GM03348 (cell line): ENCODE measurements at regions not wholly inside any gene's neighbourhood (a gene's known extent, or its start where the extent isn't known, plus 50 kb on each side); places are given as distances from the start of the nearest gene placed in this dataset.
"Not testable (repeated sequence)": the region's sequence is repeated elsewhere in the genome, so short reads cannot be mapped to it uniquely, and the experiment has no call there.

Experiments
- DNase-seq: peaks from one replicate; pipeline ENCODE4 v3.0.0; 2012; ENCODE audit warnings: low spot score

DNA sequence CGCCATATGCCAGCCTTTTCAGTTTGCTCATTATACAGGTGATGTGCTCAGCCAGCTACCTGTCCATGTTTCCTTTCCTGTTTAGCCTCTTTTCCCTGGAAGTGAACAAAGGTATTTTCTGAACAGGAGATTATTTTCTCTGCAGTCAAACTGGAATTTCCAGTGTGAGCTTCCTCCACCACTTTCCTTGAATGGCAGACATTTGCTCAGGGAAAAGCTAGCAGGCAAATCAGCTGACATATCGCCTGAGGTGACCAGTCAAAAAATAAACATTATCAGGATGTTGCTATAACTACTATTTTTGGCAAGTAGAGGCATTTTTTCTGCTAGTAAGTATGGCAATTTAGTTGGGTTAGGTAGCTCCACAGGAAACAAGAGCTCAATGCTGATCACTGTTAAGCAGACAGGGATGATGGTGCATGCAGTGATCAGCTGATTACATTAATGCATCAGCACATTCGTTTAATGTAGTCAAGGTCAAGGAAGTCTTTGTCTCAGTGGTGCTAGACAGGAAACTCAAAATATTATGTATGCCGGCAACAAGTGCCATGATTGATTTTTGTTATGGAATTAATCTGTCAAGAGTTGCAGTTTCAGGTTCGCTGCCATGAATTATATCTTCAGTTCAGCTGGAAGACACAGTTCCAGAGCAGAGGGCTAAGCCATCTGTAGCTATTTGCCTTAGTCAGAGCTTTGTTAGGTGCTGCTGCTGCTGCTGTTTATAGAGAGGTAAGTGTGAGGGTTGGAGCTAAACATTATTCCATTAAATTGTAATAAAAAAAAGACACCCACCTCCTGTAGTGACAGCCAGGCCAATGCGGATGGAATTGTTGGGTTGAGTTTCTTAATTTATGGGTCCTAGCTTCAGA lies 179.7 kb upstream of the ST6GALNAC5 start:
- no peak for DNase-seq

DNA sequence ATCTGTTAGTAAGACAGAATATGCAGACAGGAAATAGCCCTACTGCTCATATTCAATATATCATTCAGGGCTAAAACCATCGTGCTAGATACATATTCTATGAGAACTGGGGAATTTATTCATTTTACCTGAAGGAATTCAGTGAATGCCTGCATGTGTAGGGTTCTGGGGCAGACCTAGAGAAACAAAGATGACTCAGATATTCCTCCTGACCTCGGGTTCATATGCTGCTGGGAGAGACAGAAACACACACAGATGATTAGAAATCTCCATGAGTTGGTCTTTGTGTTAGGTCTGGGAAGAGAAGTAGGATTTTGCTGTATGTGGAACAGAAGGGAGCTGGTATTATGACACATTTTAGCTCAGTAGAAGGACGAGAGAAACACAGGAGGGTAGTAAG lies 176.5 kb upstream of the ST6GALNAC5 start:
- no peak for DNase-seq

DNA sequence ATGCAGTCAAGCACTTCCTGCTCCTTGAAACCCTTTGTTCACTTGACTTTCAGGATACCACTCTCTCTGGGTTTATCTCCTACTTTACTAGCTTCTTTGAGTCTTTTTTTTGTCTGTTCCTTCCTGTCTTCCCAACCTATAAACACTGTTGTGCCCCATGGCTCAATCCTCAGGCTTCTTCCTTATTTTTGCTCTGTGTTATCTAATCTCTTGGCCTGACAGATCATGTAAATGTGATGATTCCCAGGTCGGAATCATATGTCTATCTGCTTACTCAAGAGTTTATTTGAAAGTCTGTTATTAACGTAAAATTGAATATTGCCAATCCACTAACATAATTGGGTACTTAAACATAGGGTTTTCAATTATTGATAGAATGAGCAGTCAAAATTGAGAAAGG lies 171.7 kb upstream of the ST6GALNAC5 start:
- DNase-seq = no peak

DNA sequence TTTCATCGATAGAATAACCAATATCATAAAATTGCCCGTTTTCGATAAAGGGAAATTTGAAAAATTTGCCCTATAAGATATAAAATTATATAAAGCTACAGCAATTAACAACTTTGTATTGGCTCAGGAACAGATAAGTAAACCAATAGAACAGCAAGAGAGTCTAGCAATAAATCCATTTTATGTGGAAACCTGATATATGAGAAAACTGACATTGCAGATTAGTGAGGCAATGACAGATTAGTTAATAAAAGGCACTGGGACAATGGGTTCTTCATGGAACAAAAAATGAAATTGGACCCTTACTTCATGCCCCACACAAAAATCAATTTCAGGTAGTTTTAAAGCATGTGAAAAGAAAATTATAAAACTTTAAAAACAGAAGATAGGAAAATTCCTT lies 169.9 kb upstream of the ST6GALNAC5 start:
- DNase-seq = no peak

DNA sequence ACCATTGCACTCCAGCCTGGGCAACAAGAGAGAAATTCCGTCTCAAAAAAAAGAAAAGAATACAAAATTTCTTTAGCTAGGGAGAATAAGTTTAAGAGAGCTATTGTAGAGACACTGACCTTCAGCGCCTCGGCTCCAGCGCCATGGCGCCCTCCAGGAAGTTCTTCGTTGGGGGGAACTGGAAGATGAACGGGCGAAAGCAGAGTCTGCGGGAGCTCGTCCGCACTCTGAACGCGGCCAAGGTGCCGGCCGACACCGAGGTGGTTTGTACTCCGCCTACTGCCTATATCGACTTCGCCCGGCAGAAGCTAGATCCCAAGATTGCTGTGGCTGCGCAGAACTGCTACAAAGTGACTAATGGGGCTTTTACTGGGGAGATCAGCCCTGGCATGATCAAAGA lies 167.6 kb upstream of the ST6GALNAC5 start:
- DNase-seq = not testable (repeated sequence)

DNA sequence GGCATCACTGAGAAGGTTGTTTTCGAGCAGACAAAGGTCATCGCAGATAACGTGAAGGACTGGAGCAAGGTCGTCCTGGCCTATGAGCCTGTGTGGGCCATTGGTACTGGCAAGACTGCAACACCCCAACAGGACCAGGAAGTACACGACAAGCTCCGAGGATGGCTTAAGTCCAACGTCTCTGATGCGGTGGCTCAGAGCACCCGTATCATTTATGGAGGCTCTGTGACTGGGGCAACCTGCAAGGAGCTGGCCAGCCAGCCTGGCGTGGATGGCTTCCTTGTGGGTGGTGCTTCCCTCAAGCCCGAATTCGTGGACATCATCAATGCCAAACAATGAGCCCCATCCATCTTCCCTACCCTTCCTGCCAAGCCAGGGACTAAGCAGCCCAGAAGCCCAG lies 167.1 kb upstream of the ST6GALNAC5 start:
- not testable (repeated sequence) for DNase-seq

DNA sequence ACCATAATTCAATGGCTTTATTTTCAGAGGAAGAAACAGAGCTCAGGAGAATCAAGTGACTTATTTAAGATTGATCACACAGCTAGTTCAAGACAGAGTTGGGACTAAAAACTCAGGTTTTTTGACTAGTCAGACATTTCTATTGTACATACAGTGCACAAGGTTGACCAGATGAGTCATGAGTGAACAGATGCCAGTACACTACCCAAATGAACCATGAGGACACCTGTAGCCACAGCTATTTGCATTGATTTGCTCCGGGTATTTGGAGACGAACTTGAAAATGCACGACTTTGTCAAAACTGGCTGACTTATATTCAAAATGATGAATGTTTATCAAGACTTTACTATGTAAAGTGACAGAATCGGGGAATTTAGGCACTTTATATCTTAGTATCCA lies 161.7 kb upstream of the ST6GALNAC5 start:
- no peak for DNase-seq

DNA sequence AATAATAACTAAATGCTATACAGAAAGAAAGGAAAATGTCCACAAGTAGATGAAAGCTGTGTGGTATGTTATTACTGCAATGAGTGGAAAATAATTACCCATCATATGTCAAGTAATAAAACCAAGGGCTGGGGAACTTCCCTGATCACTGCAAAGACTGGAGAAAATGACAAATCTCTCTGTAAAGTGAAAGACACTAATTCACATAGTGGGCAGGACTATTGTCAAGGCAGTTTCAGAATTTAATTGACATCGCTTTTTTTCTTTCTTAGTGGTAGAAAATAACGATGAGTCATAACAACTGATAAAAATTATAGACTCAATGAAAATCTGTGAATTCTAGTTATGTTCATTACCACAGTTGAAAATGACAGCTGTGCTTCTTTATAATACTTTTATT lies 153.7 kb upstream of the ST6GALNAC5 start:
- DNase-seq = no peak

DNA sequence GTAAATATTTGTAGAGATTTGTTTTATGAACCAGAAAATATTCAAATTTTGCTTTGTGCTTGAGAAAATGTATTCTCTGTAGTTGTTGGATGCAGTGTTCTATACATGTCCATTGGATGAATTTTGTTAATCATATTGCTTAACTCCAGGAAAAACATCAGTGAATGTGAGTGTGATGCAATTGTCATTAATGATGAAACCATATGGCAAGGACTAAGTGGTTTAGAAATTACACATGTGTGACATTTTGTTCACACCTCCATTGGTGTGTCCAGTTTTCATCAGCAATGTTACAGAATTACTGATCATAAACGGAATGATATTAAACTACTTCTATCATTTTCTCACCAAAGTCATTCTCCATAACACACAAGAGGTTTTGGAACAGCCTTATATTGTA lies 151.8 kb upstream of the ST6GALNAC5 start:
- DNase-seq = no peak

DNA sequence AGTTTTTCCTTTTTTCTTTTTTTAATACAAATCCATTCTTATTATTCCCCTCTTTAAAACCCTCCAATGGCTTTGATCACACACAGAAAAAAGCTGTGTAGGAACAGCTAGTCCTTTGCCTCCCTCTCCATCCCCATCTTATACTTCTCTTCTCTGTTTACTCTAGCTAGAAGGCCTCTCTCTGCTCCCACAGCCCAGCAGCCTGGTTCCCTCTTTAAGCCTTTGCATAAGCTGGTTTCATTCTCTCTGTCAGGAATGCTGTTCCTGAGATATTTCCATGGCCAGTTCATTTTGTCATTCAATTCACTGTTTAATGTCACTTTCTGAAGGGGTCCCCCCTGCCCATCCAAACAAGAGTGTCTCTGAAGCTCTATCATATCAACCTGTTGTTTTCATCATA lies 143.3 kb upstream of the ST6GALNAC5 start:
- DNase-seq = no peak

DNA sequence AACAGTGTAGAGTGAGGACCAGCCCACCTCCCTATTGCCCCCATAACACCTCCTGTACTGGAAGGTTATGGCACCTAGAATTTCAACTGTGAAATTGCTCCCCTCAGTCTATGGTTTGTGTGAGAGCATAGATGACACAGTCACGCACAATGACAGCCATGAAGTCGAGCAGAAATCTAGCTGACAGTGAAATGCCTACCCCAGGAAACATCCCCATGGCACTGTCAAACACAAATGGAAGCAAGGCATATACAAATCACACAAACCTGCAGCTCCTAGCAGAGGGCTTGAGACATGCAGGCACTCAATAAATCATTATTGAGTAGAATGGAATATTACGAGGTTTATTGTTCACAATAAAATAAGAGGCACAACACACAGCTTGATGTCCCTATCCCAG lies 142.5 kb upstream of the ST6GALNAC5 start:
- DNase-seq = no peak

DNA sequence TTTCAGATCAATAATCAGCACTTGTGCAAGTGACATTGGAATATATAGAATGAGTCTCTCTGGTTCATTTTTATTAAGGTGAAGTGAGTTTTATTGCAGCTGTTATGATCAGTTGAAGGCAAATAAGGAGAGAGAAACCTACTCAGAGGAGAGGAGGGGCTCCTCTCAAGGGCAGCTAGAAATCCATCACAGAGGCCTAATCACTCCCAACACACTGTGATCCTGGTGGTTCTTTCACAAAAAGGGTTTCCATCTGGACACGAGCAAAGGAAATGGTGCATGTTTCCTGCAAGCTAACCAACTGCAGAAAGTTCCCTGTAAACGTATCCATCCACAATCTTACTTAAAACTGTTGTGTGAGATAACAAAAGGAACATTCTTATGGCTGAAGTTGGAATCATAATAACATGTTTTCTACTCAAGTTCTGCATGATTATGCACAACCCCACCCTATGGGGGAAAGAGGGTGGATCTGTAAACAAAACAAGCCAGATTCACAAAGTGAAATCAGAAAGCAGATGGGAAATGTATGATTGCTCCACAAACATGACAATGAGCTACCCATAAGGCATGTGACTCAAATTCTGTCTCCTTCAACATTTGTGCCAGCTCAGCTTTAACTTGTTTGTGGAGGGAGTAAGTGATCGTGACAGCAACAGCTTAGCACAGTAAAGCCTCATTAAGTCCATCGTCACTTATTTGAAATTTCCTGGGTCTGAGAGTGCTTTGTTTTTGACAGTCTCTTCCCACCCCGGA lies 141.2 kb upstream of the ST6GALNAC5 start:
- DNase-seq = no peak

DNA sequence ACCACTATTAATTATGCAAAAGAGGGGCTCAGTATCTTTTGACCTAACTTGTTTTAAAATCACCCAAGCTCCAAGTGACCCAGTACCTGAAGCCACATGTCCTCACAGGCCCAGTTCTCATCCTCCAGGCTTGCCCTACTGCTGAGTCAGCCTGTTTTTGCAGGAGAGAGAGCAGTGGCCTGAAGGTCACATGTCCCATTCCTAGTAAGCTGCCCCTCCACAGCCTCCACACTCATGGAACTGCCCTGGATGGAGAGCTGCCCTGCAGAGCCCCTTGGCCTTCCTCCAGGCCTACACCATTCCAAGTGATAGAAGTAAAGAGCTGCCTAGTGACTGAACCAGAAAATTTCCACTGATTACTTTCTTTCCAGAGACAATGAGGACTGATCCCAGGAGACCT lies 139.8 kb upstream of the ST6GALNAC5 start:
- DNase-seq = no peak

DNA sequence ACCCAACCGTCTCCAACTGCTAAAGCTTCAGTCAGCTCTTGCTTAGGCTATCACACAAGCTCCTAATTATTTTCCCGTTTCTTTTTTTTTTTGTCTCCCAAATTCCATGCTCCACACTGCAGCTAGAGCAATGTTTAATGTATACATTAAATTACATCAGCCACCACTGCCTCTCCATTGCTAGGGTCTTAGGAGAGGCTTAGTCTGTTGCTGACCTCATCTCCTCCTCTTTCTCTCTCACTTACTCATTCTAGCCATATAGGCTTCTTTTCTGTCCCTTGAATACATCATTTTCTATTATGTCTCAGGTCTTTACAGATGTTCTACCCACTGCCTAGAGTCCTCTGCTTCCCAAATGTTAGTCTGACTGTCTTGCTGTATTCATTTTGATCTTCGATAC lies 138.1 kb upstream of the ST6GALNAC5 start:
- no peak for DNase-seq

DNA sequence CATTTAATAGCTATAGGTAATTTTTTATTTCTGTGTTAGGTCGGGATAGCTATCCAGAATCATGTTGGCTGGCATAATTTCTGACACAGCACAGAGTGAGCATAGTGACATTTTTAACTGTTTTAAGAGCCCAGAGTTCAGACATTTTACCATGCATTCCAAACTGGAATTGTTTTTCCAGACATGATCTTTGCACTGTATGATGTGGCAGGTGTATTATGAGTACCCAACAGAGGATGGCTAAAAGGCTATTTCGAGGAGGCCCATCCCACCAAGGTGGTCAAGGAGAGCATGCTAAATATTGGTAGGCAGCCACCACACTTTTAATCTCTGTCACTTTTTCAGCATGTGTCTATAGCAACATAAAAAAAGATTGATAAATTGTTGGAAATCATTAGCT lies 137.3 kb upstream of the ST6GALNAC5 start:
- no peak for DNase-seq

DNA sequence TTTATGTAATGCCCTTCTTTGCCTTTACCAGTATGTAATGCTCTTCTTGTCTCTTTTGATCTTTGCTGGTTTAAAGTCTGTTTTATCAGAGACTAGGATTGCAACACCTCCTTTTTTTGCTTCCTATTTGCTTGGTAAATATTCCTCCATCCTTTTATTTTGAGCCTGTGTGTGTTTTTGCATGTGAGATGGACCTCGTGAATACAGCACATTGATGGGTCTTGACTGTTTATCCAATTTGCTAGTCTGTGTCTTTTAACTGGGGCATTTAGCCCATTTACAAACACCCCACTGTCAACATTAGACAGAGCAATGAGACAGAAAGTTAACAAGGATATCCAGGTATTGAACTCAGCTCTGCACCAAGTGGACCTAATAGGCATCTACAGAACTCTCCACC lies 128.9 kb upstream of the ST6GALNAC5 start:
- DNase-seq = not testable (repeated sequence)

DNA sequence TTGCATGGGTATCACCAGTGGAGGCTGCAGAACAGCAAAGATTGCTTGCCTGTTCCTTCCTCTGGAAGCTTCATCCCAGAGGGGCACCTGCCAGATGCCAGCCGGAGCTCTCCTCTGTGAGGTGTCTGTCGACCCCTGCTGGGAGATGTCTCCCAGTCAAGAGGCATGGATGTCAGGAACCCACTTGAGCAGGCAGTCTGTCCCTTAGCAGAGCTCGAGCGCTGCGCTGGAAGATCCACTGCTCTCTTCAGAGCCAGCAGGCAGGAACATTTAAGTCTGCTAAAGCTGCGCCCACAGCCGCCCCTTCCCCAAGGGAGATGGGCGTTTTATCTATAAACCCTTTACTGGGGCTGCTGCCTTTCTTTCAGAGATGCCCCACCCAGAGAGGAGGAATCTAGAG lies 126.3 kb upstream of the ST6GALNAC5 start:
- DNase-seq = not testable (repeated sequence)

DNA sequence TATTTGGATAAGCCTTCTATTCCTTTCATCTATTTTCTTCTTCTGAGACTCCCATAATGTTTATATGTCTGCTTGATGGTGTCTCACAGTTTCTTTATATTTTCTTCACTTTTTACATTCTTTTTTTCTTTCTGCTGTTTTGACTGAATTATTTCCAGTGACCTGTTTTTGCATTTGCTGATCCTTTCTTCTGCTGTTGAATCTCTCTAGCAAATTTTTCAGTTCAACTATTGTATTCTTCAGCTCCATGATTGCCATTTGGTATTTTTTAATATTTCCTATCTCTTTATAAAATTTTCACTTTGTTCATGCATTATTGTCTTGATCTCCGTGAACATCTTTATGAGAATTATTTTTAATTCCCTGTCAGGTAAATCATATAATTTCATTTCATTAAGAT lies 122.3 kb upstream of the ST6GALNAC5 start:
- DNase-seq = no peak

DNA sequence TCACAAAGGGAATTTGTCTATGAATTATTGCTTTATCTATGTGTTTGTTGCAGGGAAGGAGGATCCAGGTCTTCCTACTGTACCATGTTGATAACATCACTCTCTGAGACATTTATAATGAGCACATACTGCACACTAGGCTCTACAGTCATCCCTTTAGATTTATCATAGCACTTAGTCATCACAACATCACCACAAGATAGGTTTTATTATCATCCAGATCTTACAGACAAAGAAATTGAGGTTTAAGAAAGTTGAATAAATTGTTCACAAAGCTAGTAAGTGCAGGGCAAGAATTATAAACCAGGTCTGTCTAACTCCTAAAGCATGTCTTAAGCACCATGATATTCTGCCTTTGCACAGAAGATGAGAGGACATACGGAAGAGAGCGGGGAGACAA lies 121.1 kb upstream of the ST6GALNAC5 start:
- DNase-seq = no peak

DNA sequence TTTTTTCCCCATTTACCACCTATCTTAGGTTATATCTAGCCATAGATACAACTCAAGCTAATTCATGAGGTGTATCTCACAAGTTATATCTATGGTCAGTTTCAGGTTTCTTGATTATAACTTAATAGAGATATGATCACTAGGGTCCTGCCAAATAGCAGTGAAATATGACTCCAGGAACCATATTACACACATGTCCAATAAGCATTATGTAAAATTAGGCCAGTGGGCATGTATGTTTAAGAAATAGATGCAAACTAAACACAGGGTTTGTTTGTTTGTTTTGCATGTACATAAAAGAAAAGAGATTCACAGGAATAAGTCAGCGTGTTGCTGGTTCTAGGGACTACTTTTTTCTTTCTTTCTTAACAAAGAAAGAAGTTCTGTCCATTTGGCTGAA lies 112.5 kb upstream of the ST6GALNAC5 start:
- DNase-seq = no peak

DNA sequence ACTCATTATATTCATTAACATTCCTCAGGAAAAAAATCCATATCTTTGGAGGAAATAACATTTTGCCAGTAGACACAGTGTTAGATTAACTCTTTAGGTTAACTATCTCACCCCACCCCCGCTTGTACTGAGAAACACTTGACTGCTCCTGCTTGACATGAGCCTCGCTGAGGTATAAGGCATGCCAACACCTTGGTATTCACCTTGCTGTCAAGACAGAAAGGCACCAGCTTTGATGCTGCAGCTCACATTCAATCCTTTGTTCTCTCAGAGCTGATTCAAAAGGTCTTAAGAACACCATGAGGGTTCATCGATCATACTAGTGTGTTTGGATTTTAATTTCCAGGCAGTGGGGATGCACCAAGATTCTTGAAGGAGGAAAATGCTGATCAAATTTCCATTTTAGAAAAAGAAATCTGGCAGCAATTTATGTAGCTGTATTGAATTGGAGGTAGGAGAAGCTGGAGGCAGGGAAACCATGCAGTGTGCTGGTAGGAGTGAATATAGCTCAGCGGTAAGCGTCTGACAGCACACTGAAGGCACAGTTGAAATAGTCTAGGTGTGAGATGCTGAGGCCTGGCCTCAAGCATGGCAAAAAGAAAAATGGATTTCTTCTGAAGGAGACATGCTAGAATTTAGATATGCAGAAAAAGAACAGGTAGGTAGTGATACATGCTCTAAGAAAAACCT lies 108.0 kb upstream of the ST6GALNAC5 start:
- no peak for DNase-seq

DNA sequence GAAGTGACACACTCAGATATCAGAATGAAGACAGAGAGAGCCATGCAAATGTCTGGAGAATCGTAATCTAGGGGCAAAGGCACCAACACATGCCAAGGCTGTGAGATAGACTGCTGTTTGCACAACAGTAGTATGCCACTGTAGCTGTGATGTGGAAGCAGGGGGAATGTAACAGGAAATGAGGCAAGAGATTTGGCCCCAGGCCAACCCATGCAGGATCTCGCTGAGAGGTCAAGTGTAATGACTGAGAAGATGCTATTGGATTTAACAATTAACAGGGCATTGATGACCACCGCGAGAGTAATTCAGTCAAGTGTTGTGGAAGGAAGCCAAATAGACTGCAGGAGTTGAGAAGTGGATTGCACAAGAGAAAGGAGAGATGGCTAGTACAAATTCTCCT lies 107.3 kb upstream of the ST6GALNAC5 start:
- DNase-seq = no peak

DNA sequence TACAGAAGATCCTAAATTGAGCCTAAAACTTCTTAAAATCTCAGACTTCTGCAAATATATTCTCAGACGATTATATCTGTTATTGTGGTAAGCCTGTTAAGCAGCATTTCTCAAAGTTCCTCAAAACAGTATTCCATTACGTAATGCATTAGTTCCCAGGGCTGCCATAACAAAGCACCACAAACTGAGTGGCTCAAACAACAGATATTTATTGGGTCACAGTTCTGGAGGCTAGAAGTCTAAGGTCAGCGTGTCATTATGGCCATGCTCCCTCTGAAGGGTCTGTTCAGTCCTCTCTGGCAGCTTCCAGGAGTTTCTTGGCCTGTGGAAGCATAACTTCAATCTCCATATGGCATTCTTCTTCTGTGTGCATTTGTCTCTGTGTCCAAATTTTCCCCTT lies 103.5 kb upstream of the ST6GALNAC5 start:
- no peak for DNase-seq
